ENCODE measurements at regions not wholly inside any gene's neighbourhood (a gene's known extent, or its start where the extent isn't known, plus 50 kb on each side); places are given as distances from the start of the nearest gene placed in this dataset.
"Not testable (repeated sequence)": the region's sequence is repeated elsewhere in the genome, so short reads cannot be mapped to it uniquely, and the experiment has no call there.

GRCh38 chr3:137121704-137122314 is 164.0 kb downstream of the IL20RB start:
- peak; percentile 34 to 67 for DNase-seq

- no peak for DNase-seq
Measured at GRCh38 chr3:137131081-137131480, 173.3 kb downstream of the IL20RB start.

DNA sequence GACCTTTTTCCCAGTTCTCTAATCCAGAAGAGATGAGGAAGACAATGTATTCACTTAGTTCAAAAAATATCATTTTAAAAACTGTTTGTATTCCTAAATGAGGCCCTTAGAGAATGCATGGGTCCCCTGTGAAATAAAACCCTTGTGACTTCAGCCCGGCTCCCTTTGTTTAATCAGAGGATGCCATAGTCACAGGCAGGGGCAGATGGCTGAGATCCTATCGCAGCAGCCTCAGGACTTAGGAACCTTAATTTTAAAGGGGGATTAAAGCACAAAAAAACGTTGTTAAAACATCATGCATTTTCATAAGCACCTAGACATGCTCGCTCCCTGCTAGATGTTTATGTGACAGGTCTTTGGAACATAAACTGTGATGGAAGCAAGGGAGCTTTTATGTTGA is 176.6 kb downstream of the IL20RB start:
- no peak for DNase-seq

DNA sequence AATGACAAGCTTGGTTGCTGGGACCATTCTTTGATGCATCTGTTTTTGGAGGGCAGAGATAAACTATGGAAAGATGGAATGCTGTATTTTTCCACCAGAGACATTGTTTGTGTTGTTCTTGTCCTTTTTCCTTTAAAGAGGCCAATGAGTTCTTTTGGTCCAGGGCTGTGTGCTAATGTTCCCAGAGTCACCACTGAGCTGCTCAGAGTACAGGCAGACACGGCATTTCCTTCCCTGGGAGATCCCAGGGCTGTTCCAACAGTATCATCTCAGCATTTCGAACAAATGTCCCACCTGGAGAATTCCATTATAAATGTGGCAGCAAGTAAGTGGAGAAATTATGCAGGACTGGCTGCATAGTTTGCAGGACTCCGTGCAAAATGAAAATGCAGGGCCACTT is 190.6 kb downstream of the IL20RB start:
- no peak for DNase-seq

DNA sequence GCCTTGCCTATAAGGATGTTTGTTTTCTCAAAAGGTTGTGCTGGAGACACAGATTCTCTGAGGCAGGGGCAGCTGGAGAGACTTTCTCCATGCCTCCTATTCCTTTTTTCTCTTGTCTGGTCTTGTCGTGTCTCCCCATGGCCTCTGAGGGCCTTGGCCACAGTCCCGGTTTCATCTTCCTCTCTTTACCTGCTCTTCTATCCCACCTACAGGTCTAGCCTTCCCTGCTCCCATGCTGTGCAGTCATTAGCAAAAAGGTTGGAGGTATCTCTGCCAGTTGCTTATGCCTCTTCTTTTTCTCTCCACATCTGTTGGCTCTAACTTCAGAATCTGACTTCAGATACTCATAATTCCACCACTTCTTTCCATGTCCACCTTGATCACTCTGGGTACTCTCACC is 191.1 kb downstream of the IL20RB start:
- DNase-seq: no peak

DNA sequence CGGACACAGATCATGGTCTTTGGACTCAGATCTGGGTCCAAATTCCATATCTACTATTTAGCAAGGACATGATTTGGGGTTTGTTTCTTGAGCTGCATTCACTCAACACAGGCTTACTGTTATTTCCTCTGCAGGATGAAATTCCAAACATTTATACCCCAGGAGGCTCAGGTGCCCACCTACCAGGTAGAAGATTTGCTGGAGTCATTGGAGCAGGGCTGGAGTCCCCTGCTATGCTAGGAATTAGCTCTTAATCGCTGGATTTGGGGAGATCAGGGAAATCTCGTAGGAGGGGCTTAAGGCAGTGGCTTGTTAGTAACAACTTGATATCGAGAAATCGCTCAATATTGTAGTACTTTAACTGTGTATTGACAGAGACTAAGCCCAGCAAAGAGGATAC is 193.0 kb downstream of the IL20RB start:
- no peak for DNase-seq

GRCh38 chr3:137153046-137153445 is 195.3 kb downstream of the IL20RB start:
- not testable (repeated sequence) for DNase-seq

GRCh38 chr3:137163241-137163871 is 205.6 kb downstream of the IL20RB start:
- DNase-seq: no peak

DNA sequence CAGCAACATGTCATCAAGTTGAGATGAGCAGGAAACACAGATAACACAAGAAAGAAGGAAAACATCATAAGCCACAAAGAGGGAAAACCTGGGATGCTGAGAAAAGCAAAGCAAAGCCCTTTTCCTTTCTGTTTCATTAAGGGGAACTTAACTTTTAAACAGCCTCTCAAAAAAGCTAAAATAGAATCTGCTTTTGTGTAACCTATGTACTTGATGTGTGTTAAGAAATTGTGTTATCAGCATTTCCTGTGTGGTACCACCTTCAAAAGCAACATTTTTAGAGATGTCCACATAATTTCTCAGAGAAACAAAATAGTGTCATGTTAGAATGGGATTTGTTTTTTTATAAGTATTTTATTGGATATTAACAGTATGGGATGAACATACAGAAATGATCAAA is 206.2 kb downstream of the IL20RB start:
- no peak for DNase-seq

GRCh38 chr3:137165117-137165806 is 207.5 kb downstream of the IL20RB start:
- no peak for DNase-seq

GRCh38 chr3:137171834-137172603 is 214.2 kb downstream of the IL20RB start:
- DNase-seq: no peak

DNA sequence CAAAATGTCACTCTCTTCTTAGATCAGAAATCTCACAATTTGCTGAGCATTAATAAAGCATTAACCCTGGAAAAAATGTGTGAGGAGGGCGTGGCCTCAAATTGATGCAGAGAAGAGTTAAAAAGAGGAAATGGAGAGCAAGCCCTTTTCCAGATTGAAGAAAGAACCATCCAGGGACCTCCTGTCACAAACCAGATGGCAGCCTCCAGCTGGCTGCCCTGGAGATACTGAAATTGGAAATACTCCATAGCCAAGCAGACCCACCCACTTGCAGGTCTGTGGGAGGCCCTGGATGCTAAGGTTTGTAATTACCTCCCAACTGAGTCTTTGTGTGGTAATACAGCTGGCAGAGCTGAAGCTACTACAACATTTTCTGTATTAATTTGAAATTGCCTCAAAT is 214.9 kb downstream of the IL20RB start:
- DNase-seq: peak; percentile 48 to 76

GRCh38 chr3:137174514-137174913 is 216.7 kb downstream of the IL20RB start:
- no peak for DNase-seq

GRCh38 chr3:137180220-137180619 is 222.4 kb downstream of the IL20RB start:
- DNase-seq: no peak

GRCh38 chr3:137191133-137191923 is 233.5 kb downstream of the IL20RB start:
- DNase-seq: no peak

DNA sequence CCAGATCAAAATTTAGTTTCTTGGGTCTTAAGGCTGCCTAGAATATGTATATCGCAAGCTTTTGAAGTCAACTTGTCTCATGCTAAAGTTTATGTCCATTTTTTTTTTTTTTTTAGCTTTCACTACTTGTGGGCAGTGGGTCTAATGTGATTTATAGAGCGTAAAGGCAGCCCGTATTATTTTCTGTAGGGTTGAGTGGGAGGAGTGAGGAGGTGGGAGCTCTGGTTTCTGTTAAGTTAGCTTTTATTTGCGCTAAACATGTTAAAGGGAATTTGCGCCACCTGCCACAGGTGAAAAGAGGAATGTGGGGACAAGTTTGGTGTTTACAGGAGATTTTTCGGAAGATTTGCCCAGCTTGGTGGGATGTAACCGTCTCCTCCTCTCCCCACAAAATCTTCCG is 234.2 kb downstream of the IL20RB start:
- no peak for DNase-seq

DNA sequence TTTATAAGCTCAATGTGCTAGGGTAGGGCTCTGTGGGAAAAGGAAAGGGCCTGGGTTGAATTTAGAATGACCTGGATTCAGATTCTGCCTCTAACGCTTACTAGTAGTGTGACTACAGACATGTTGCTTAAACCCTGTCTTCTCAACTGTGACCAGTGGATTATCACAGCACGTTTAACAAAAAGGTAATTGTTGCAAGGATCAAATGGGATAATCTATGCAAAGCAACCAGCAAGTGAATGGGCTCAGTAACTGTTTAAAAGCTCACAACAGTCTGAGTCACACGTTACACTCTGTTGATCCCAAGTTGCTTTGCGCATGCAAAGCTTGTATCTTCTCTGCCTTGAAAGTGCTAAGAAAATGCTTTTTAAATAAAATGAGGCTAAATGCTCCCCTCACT is 236.5 kb downstream of the IL20RB start:
- no peak for DNase-seq

GRCh38 chr3:137198374-137198773 is 240.6 kb downstream of the IL20RB start:
- DNase-seq: not testable (repeated sequence)

DNA sequence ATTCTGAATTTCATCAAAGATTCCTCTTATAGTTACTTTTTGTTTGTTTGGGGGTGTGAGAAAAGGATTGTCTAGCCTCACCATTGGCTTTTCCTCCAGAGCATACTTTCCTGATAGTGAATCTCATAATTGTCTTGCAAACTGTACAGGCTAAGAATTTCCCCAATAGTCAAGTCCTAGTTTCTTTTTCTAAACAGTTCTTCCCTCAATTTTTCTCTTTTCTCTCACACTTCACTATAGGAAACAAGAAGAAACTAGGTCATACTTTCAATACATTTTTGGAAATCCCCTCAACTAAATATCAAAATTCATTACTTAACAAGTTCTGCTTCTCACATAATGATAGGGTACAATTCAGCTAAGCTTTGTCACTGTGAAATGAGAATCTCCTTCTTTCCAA is 241.9 kb downstream of the IL20RB start:
- DNase-seq: no peak

DNA sequence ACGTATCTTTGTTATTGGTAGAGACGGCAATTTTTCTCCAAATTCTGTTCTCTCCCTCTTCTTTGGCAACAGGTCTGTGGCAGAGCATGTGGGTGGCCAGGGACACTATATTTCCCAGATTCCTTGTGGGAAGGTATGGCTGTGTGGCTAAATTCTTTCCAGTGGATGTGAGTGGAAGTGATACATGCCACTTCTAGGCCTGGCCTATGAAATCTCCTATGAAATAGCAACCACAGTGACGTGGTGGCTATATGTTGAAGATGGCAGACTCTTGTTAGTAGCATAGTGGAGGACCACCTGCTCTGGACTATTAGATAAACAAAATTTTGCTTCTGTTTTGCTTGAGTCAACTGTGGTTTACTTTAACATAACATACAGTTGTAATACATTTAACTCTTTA is 243.3 kb downstream of the IL20RB start:
- no peak for DNase-seq

DNA sequence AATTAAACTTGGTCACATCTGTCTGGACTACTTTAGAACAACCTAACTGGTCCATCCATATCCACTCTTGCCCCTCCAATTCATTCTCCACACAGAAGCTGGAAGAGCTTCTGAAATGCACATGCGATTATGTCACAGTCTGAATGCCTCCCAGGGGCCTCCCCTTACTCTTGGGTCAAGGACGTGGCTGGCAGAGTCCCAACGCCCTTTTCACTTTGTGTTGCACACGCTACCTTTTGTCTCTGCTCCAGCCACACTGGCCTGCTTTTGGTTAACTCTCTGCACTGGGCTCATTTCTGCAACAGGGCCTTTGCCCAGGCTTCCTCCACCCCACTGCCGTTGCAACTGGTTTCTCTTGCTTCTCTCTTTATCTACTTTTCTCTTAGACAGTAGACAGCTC is 245.2 kb downstream of the IL20RB start:
- no peak for DNase-seq

GRCh38 chr3:137204409-137204808 is 246.6 kb downstream of the IL20RB start:
- no peak for DNase-seq
